ENCODE measurements at regions not wholly inside any gene's neighbourhood (a gene's known extent, or its start where the extent isn't known, plus 50 kb on each side); places are given as distances from the start of the nearest gene placed in this dataset.

DNA sequence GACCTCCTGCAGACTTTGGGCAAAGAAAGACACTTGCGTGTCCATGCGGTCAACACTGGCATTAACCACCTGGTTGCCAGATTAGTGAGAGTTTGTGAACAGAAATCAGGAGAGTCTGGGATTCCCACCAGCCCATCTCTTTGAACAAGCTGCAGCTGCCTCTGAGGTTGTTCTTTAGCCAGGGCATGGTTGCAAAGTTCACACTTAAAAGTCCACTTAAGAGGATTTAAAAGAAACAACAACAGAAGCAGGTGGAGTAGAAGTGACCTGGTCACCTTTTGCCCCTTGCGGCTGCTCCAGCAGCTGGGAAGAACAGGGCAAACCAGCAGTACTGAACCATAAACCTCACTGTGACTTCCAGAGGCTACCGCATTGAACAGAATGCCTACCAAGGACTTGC, 97.3 kb downstream of the FOXB1 start:
- ChIA-PET CTCF (no interaction called here), POLR2A (no interaction called here), RAD21 (ENCODE audit: low non-redundant PET in 1 of 2, low total read pairs in 2 of 2, uncharacterized antibody in 2 of 2, unreplicated experiment in 2 of 2) (no interaction called here)
- Histone ChIP-seq H3K27ac (ENCODE audit: low read depth, low read length) (no peak overlapping the region), H3K27me3 (ENCODE audit: insufficient read depth, low read length) (peaks cover 53% of the 10 kb centered on the region), H2AFZ (ENCODE audit: low read depth, low read length, poor library complexity, severe bottlenecking) (no peak overlapping the region), H3K9me2 (ENCODE audit: insufficient read depth) (no peaks in the 10 kb centered on the region), H3K9me3 (ENCODE audit: control insufficient read depth in 1 of 2, insufficient read depth in 1 of 2, low read depth in 1 of 2, low read length in 2 of 2) (no peaks in the 10 kb centered on the region), H3K79me2 (ENCODE audit: insufficient read depth, low read length) (no peaks in the 10 kb centered on the region), H3K4me1 (ENCODE audit: control insufficient read depth in 1 of 2, insufficient read depth in 2 of 2, low read length in 2 of 2) (no peaks in the 10 kb centered on the region), H4K20me1 (ENCODE audit: insufficient read depth) (no peaks in the 10 kb centered on the region), H3K36me3 (ENCODE audit: control insufficient read depth in 1 of 2, insufficient read depth in 2 of 2, low read length in 2 of 2) (no peaks in the 10 kb centered on the region), H3K4me3 (replicated peaks in 1 of 2; ENCODE audit: low read depth in 1 of 2, low read length in 2 of 2) (no peak overlapping the region), H3K4me2 (ENCODE audit: low read length) (no peak overlapping the region), H3K9ac (ENCODE audit: low read length) (no peak overlapping the region)
- TF ChIP-seq EGR1 (IDR thresholded peaks at IDR 0.05; ENCODE audit: low read depth) (no peak), CEBPB (IDR thresholded peaks at IDR 0.05; ENCODE audit: low read depth) (no peak), YY1 (IDR thresholded peaks at IDR 0.05; ENCODE audit: extremely low read depth, insufficient replicate concordance, low read depth, low read length) (no peak), EZH2phosphoT487 (IDR thresholded peaks at IDR 0.05; ENCODE audit: borderline replicate concordance) (no peak)
- TF ChIP-seq, protein P1, sequence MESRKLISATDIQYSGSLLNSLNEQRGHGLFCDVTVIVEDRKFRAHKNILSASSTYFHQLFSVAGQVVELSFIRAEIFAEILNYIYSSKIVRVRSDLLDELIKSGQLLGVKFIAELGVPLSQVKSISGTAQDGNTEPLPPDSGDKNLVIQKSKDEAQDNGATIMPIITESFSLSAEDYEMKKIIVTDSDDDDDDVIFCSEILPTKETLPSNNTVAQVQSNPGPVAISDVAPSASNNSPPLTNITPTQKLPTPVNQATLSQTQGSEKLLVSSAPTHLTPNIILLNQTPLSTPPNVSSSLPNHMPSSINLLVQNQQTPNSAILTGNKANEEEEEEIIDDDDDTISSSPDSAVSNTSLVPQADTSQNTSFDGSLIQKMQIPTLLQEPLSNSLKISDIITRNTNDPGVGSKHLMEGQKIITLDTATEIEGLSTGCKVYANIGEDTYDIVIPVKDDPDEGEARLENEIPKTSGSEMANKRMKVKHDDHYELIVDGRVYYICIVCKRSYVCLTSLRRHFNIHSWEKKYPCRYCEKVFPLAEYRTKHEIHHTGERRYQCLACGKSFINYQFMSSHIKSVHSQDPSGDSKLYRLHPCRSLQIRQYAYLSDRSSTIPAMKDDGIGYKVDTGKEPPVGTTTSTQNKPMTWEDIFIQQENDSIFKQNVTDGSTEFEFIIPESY (IDR thresholded peaks at IDR 0.05; ENCODE audit: extremely low read depth, insufficient replicate concordance, low read length): no peak
- ATAC-seq (no peak), DNase-seq (ENCODE audit: low read depth, low spot score) (no peak)
- no TSS peak for BruUV-seq (replicated peaks)
- intact Hi-C loops (cut with micrococcal nuclease): no loop called here

DNA sequence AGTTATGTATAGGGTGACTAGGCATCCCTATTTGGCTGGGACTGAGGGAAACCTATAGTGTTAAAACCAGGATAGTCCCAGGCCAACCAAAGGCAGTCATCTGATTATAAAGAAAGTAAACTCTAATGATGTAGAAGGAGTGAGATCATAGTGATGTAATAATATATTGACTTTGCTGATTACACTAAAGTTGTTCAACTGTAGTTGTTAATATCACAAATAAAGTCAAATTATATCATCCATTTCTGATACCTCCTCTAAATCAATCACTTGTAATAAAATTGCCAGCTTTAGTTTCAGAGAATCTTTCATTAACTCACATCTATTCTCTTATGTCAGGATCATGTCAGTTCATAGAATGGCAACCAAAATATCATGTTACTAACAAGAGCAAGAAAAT, 98.6 kb downstream of the FOXB1 start:
- H3K4me1 ChIP-seq (ENCODE audit: control insufficient read depth in 1 of 2, insufficient read depth in 2 of 2, low read length in 2 of 2): no peaks in the 10 kb centered on the region
- CTCF ChIA-PET: no interaction called here
- RAD21 ChIA-PET (ENCODE audit: low non-redundant PET in 1 of 2, low total read pairs in 2 of 2, uncharacterized antibody in 2 of 2, unreplicated experiment in 2 of 2): no interaction called here
- intact Hi-C loops (cut with micrococcal nuclease): no loop called here
- no peak overlapping the region for H3K27ac ChIP-seq (ENCODE audit: low read depth, low read length)
- no peak overlapping the region for H3K9ac ChIP-seq (ENCODE audit: low read length)
- no peak for DNase-seq (ENCODE audit: low read depth, low spot score)
- H4K20me1 ChIP-seq (ENCODE audit: insufficient read depth): no peaks in the 10 kb centered on the region
- no peak for ATAC-seq
- H3K9me3 ChIP-seq (ENCODE audit: control insufficient read depth in 1 of 2, insufficient read depth in 1 of 2, low read depth in 1 of 2, low read length in 2 of 2): no peaks in the 10 kb centered on the region
- H3K4me2 ChIP-seq (ENCODE audit: low read length): no peak overlapping the region
- H3K4me3 ChIP-seq (replicated peaks in 1 of 2; ENCODE audit: low read depth in 1 of 2, low read length in 2 of 2): no peak overlapping the region
- H3K36me3 ChIP-seq (ENCODE audit: control insufficient read depth in 1 of 2, insufficient read depth in 2 of 2, low read length in 2 of 2): no peaks in the 10 kb centered on the region
- BruUV-seq (replicated peaks): no TSS peak
- no peaks in the 10 kb centered on the region for H3K9me2 ChIP-seq (ENCODE audit: insufficient read depth)
- TF ChIP-seq CBX3 (IDR thresholded peaks at IDR 0.05; ENCODE audit: low read depth): no peak
- TF ChIP-seq, protein P2, sequence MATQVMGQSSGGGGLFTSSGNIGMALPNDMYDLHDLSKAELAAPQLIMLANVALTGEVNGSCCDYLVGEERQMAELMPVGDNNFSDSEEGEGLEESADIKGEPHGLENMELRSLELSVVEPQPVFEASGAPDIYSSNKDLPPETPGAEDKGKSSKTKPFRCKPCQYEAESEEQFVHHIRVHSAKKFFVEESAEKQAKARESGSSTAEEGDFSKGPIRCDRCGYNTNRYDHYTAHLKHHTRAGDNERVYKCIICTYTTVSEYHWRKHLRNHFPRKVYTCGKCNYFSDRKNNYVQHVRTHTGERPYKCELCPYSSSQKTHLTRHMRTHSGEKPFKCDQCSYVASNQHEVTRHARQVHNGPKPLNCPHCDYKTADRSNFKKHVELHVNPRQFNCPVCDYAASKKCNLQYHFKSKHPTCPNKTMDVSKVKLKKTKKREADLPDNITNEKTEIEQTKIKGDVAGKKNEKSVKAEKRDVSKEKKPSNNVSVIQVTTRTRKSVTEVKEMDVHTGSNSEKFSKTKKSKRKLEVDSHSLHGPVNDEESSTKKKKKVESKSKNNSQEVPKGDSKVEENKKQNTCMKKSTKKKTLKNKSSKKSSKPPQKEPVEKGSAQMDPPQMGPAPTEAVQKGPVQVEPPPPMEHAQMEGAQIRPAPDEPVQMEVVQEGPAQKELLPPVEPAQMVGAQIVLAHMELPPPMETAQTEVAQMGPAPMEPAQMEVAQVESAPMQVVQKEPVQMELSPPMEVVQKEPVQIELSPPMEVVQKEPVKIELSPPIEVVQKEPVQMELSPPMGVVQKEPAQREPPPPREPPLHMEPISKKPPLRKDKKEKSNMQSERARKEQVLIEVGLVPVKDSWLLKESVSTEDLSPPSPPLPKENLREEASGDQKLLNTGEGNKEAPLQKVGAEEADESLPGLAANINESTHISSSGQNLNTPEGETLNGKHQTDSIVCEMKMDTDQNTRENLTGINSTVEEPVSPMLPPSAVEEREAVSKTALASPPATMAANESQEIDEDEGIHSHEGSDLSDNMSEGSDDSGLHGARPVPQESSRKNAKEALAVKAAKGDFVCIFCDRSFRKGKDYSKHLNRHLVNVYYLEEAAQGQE (IDR thresholded peaks at IDR 0.05; ENCODE audit: low read depth): no peak
- TF ChIP-seq POLR2AphosphoS5 (IDR thresholded peaks at IDR 0.05; ENCODE audit: low read depth, low read length): no peak
- no peak for TF ChIP-seq ZNF274 (IDR thresholded peaks at IDR 0.05; ENCODE audit: low read depth, low read length)
- TF ChIP-seq SIN3A (IDR thresholded peaks at IDR 0.05; ENCODE audit: low read depth): no peak
- TF ChIP-seq YY1 (IDR thresholded peaks at IDR 0.05; ENCODE audit: extremely low read depth, insufficient replicate concordance, low read depth, low read length): no peak
- no peak for TF ChIP-seq JUND (IDR thresholded peaks at IDR 0.05)
- no peak for TF ChIP-seq EGR1 (IDR thresholded peaks at IDR 0.05; ENCODE audit: low read depth)
- TF ChIP-seq, protein P3, sequence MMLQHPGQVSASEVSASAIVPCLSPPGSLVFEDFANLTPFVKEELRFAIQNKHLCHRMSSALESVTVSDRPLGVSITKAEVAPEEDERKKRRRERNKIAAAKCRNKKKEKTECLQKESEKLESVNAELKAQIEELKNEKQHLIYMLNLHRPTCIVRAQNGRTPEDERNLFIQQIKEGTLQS (IDR thresholded peaks at IDR 0.05): no peak
- no peak for TF ChIP-seq RAD21 (IDR thresholded peaks at IDR 0.05; ENCODE audit: low read depth)
- TF ChIP-seq SRF (IDR thresholded peaks at IDR 0.05; ENCODE audit: low read depth): no peak
- no peak for TF ChIP-seq EZH2 (IDR thresholded peaks at IDR 0.05)
- no peak for TF ChIP-seq CEBPB (IDR thresholded peaks at IDR 0.05; ENCODE audit: low read depth)
- no peak for TF ChIP-seq POLR2A (IDR thresholded peaks at IDR 0.05; ENCODE audit: borderline replicate concordance, extremely low read depth, insufficient read depth, insufficient read length)
- no peak for TF ChIP-seq TCF7L2 (IDR thresholded peaks at IDR 0.05; ENCODE audit: borderline replicate concordance, extremely low read depth, insufficient read depth, insufficient read length)
- H3K79me2 ChIP-seq (ENCODE audit: insufficient read depth, low read length): no peaks in the 10 kb centered on the region
- POLR2A ChIA-PET: no interaction called here
- H2AFZ ChIP-seq (ENCODE audit: low read depth, low read length, poor library complexity, severe bottlenecking): no peak overlapping the region
- peaks cover 59% of the 10 kb centered on the region for H3K27me3 ChIP-seq (ENCODE audit: insufficient read depth, low read length)

All from HCT116 (cell line).